CD4-positive, alpha-beta T cell treated with Interleukin-15 for 1 hour (primary cell): ENCODE measurements at regions not wholly inside any gene's neighbourhood (a gene's known extent, or its start where the extent isn't known, plus 50 kb on each side); places are given as distances from the start of the nearest gene placed in this dataset.

ENCODE experiments used
- DNase-seq: peaks from one replicate; pipeline ENCODE4 v3.0.0-alpha.2; 2020

DNA sequence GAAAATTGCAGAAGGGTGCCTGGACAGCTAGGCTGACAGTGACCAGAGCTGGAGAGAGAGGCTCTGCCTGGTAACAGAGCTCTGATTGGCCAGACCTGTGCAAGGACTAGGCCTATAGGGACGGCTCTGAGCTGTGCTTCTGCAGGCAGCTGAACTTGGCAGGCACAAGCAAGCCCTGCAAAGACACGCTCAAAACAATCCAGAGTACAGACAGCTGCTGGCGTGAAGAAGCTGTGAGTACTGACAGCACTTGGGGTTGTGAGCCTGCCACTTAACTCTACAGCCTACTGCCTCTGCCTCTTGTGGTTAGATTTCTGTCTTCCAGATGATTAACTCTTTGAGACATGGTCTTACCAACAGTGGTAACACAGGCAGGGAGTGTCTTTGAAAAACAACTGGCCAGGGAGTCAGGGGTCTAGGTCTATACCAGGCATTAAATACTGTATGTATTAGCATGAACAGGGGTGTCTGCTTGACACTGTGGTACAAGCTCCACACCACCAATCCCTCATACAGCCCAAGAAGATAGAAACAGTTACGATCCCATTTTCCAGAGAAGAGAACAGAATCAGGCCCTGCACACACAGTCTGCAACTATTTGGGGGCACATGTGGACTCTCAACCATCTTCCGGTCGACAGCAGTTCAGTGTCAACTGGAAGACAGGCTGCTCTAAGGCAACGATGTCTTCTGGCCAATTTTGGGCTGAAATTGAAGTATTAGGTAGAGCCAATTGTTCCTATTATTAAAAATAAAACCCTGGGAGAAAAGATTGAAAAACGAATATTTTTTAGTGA lies 568.4 kb downstream of the TNS1 start:
- peak; percentile 50 for DNase-seq

GRCh38 chr2:217433522-217433921 lies 569.3 kb downstream of the TNS1 start:
- DNase-seq, result no peak

DNA sequence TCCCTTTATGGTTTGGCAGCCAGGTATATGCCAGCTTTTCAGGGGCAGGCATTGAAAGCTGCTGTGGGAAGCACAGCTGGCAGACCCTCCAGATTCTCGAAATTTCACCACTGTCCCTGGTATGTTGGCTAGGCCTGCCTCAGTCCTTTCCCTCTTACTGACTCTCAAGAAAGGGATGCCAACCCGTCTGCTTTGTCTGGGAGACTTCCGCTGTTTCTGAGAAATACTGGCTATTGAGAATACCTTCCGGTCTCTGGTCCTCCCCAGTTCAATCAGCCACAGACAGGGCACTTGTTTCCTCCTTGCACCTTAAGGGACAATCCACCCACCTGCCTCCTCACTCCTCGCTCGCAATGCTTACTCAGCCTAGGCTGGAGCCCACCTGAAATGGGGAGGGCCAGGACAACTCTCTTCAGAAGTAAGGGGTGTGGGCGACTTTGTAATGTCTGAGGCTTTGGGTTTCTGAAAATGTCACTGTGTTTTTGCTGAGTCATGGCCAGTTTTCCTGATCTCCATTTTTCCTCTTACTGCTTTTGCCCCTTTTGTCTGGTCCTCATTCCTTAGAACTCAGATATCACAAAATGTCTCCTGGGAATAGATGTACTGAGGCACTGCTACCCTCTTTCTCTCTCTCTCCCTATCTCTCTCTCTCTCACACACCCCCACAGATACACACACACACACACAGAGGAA lies 571.1 kb downstream of the TNS1 start:
- DNase-seq, result no peak

- DNase-seq, result no peak
These were observed 571.2 kb upstream of the TNP1 start for GRCh38 chr2:217430916-217431576.

GRCh38 chr2:217429981-217430500 lies 570.2 kb upstream of the TNP1 start:
- DNase-seq, result no peak

- no peak for DNase-seq
These were observed 562.0 kb upstream of the TNP1 start for GRCh38 chr2:217421834-217422233.

- no peak for DNase-seq
These were observed 561.0 kb upstream of the TNP1 start for GRCh38 chr2:217420854-217421253.

DNA sequence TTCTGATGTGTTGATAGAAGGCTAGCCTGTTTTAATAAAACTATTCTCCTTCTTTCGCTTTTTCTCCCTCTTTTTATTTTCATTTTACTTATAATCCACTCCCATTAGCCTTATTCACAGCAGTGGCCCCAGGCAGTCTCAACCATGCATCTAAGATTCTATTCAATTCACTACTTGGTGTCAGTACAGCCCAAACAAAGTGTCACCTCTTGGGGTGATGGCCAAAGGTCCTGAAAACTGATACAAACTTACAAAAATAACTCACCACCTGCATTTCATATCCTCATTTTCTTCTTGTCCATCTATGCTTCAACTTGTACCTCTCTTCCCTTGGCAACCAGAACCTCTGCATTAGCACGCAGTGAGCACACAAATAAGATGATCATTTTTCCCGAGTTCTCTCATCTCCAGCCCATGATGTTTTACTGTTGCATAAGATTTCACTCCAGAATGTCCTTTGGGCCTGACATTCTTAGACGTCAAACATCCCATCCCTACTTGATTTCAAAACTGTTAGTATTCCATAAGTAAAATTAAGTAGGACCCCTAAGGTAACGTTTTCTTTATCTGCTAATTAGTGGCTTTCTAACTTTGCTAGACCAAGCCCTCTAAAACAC lies 559.3 kb upstream of the TNP1 start:
- no peak for DNase-seq

- no peak for DNase-seq
These were observed 558.7 kb upstream of the TNP1 start for GRCh38 chr2:217418544-217418943.

GRCh38 chr2:217418090-217418489 lies 558.2 kb upstream of the TNP1 start:
- DNase-seq, result no peak

- no peak for DNase-seq
These were observed 557.7 kb upstream of the TNP1 start for GRCh38 chr2:217417536-217417935.

DNA sequence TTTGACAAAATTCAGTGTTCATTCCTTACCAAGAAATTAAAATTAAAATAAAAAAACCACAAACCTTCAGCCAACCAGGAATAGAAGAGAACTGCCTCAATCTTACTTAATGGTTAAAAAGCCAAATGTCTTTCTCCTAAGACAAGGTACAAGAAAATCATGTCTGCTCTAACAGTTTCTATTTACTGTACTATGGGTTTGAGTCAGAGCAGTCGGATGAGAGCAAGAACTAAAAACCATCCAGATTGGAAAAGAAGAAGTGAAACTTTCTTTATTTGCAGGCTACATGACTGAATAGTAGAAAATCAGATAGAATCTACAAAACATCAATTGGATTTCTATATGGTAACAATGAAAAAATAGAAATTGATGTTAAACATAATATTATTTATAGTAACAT lies 555.5 kb upstream of the TNP1 start:
- no peak for DNase-seq

DNA sequence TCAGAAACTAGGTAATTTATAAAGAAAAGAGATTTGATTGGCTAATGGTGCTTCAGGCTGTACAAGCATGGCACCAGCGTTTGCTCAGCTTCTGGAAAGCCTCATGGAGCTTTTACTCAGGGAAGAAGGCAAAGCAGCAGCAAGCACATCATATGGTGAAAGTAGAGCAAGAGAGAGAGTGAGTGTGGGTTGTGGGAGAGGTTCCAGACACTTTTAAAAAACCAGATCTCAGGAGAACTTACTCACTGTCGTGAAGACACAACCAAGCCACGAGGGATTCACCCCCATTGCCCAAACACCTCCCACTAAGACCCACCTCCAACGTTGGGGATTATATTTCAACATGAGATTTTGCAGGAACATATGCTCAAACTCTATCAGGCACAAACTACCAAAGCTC lies 554.6 kb upstream of the TNP1 start:
- DNase-seq, result no peak

DNA sequence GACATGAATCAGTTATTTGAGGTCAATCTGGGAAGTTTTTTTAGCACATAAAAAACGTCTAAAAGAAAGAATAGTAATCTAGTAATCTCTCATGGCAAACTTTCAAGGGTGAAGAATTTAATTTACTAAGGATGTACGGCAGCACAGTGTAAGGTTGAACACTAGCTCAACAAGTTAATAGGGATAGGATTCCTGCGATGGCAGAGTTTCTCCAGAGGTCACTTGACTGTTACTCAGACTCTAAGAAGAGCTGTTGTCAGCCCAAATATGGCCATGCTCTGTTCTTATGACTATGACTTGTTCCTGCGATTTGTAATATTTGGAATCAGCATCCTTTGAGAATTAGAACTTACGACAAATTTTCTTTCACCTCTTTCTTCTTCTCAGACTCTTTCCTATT lies 553.3 kb upstream of the TNP1 start:
- DNase-seq, result no peak

DNA sequence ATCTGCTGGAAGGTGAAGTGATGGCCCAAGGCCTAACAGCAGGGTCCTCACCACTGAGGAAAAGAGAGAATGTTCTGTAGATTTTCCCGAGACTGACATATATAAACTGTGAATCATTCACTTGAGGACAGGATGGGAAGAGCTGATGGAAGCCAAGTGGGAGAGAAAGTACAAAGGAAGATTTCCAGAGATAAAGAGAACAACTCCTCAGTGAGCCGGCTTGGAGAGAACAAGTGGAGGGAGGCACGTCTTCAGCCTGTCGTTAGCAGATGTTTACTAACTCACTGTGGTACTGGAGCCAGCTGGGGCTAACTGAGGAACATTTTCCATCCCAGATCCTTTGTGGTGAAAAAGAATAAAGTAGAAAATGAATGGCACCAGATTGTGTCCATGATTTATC lies 552.9 kb upstream of the TNP1 start:
- no peak for DNase-seq

- DNase-seq, result no peak
These were observed 552.4 kb upstream of the TNP1 start for GRCh38 chr2:217412277-217412676.

- DNase-seq, result no peak
These were observed 550.8 kb upstream of the TNP1 start for GRCh38 chr2:217410681-217410960.

DNA sequence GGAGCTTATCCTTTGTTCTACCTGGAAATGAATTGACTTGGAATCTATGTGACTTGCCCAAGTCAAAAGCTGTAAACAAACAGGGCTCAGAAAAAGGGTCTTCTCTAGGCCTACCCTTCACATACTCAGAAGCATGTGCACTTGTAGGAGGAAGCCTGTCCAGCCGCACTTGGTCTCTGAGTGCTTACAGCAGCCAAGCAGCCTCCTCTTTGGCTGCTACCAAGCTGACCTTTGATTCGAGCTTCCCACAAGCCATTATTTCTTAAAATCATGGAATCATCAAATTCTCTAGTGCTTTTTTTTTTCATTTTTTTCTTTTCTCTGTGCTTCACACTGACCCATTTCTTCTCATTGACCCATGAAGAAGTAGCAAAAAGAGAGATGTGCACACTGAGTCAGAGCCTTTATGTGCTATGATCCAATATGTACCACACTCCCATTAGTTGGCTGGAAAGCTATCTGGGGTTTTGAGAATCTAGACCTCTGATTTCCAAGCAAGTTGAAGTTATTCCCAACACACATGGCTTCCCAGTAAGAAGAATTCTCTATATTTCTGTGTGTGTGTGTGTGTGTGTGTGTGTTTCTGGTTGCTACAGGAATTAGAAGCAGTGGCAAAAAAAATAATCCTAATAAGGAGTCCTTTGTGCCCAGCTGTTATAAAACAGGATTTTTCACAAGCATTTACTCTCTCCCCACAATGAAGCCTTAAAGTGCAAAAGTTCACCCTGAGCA lies 550.3 kb upstream of the TNP1 start:
- no peak for DNase-seq

- no peak for DNase-seq
These were observed 547.5 kb upstream of the TNP1 start for GRCh38 chr2:217407362-217407761.

- DNase-seq, result no peak
These were observed 544.4 kb upstream of the TNP1 start for GRCh38 chr2:217404236-217404760.

DNA sequence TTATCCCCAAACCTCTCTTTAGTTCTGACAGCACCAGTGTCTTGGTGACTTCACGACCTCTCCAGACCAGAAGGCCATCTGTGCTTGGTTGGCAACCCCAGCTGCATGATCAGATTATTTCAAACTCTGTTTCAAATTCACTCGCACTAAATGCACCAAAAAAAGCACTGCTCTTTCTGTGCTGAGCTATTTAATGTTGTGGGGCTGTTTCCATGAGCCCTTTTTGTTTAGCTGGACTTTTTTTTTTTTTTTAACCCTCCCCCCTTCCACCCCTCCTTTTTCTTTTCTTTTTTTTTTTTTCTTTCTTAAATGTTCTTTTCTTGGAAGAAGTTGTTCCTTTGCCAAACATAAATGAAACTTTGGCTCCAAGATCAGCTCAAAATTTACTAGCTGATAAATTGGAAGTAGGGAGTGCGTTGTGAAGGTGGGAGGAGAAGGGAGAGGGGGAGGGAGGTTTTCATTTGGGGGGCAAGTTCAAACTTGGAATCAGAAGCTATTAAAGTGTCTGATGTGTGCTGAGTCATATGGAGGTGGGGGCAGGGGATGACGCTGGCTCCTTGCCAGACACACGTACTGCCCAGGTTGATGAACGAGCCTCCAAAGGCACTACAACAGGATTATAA lies 543.0 kb upstream of the TNP1 start:
- DNase-seq, result no peak

DNA sequence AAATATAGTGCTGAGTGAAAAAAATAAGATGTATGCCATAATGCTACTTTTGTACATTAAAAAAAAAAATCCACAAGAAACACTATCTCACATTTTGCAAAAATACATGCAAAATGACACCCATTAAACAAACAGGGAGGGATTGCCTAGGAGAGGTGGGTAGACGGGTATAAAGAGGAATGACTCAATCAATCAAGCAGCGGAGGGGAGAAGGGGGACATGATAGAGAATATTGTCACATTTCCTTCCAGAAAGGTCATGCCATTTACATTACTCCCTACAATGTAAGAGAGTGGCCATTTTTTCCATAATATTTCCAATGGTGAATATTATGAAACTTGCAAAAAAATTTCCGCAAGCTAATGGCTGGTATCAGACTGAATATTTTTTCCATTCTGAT lies 542.3 kb upstream of the TNP1 start:
- DNase-seq, result no peak
